ENCODE measurements at regions not wholly inside any gene's neighbourhood (a gene's known extent, or its start where the extent isn't known, plus 50 kb on each side); places are given as distances from the start of the nearest gene placed in this dataset.

GRCh38 chr10:25661632-25662031 is 272.4 kb upstream of the MYO3A start:
- DNase-seq (ENCODE audit: low read depth in 2 of 2), result no peak

GRCh38 chr10:25666276-25666675 is 267.8 kb upstream of the MYO3A start:
- DNase-seq (ENCODE audit: low read depth in 2 of 2), result no peak

GRCh38 chr10:25675204-25675603 is 258.8 kb upstream of the MYO3A start:
- DNase-seq (ENCODE audit: low read depth in 2 of 2), result no peak

GRCh38 chr10:25675615-25676014 is 258.4 kb upstream of the MYO3A start:
- no peak for DNase-seq (ENCODE audit: low read depth in 2 of 2)

- no peak for DNase-seq (ENCODE audit: low read depth in 2 of 2)
These were observed 255.8 kb upstream of the MYO3A start for GRCh38 chr10:25678220-25678619.

GRCh38 chr10:25678666-25679065 is 255.4 kb upstream of the MYO3A start:
- DNase-seq (ENCODE audit: low read depth in 2 of 2), result no peak

- DNase-seq (ENCODE audit: low read depth in 2 of 2), result no peak
These were observed 251.7 kb upstream of the MYO3A start for GRCh38 chr10:25682203-25682851.

GRCh38 chr10:25683344-25683743 is 250.7 kb upstream of the MYO3A start:
- no peak for DNase-seq (ENCODE audit: low read depth in 2 of 2)

- no peak for DNase-seq (ENCODE audit: low read depth in 2 of 2)
These were observed 246.5 kb upstream of the MYO3A start for GRCh38 chr10:25687521-25687920.

GRCh38 chr10:25689346-25690100 is 244.5 kb upstream of the MYO3A start:
- DNase-seq (ENCODE audit: low read depth in 2 of 2), result no peak

- no peak for DNase-seq (ENCODE audit: low read depth in 2 of 2)
These were observed 241.3 kb upstream of the MYO3A start for GRCh38 chr10:25692761-25693160.

- DNase-seq (ENCODE audit: low read depth in 2 of 2), result no peak
These were observed 239.7 kb upstream of the MYO3A start for GRCh38 chr10:25694206-25694933.

- DNase-seq (ENCODE audit: low read depth in 2 of 2), result no peak
These were observed 239.1 kb upstream of the MYO3A start for GRCh38 chr10:25694971-25695370.

- no peak for DNase-seq (ENCODE audit: low read depth in 2 of 2)
These were observed 238.4 kb upstream of the MYO3A start for GRCh38 chr10:25695586-25695985.

GRCh38 chr10:25696013-25696708 is 237.9 kb upstream of the MYO3A start:
- no peak for DNase-seq (ENCODE audit: low read depth in 2 of 2)

GRCh38 chr10:25697412-25697811 is 236.6 kb upstream of the MYO3A start:
- DNase-seq (ENCODE audit: low read depth in 2 of 2), result no peak

GRCh38 chr10:25698638-25699037 is 235.4 kb upstream of the MYO3A start:
- DNase-seq (ENCODE audit: low read depth in 2 of 2), result no peak

GRCh38 chr10:25699631-25700030 is 234.4 kb upstream of the MYO3A start:
- DNase-seq (ENCODE audit: low read depth in 2 of 2), result no peak

GRCh38 chr10:25701652-25702051 is 232.4 kb upstream of the MYO3A start:
- DNase-seq (ENCODE audit: low read depth in 2 of 2), result no peak

GRCh38 chr10:25704622-25705021 is 229.4 kb upstream of the MYO3A start:
- DNase-seq (ENCODE audit: low read depth in 2 of 2), result no peak

- no peak for DNase-seq (ENCODE audit: low read depth in 2 of 2)
These were observed 226.5 kb upstream of the MYO3A start for GRCh38 chr10:25707572-25707971.

- no peak for DNase-seq (ENCODE audit: low read depth in 2 of 2)
These were observed 225.9 kb upstream of the MYO3A start for GRCh38 chr10:25707976-25708671.

Measured in stimulated activated CD8-positive, alpha-beta memory T cell treated with anti-CD3 and anti-CD28 coated beads, Interleukin-2, amount 100 ng/mL, for 1 hour (primary cell).